ELR (cell line): ENCODE measurements at regions not wholly inside any gene's neighbourhood (a gene's known extent, or its start where the extent isn't known, plus 50 kb on each side); places are given as distances from the start of the nearest gene placed in this dataset.

ENCODE experiments used
- DNase-seq: peaks from one replicate; pipeline ENCODE4 v3.0.0-alpha.2; 2015; ENCODE audit warnings: low read depth

- no peak for DNase-seq
Observed at GRCh38 chr5:160511280-160511929, 89.8 kb downstream of the PTTG1 start.
